Activated CD4-positive, alpha-beta memory T cell treated with anti-CD3 and anti-CD28 coated beads, Interleukin-2, amount 10 ng/mL, durations not matched to agents 7 days and 5 days (primary cell): ENCODE measurements at regions not wholly inside any gene's neighbourhood (a gene's known extent, or its start where the extent isn't known, plus 50 kb on each side); places are given as distances from the start of the nearest gene placed in this dataset.
"Not testable (repeated sequence)": the region's sequence is repeated elsewhere in the genome, so short reads cannot be mapped to it uniquely, and the experiment has no call there.

Source experiments
- CTCF ChIA-PET: fragments of 350-600 bp; sonication (Branson Sonifier 250); formaldehyde crosslinking; loops from one replicate; lab custom pipeline; 2021; ENCODE audit warnings: antibody characterized with exemption, inconsistent platforms; lab: Charles Lee
- POLR2A ChIA-PET: fragments of 350-600 bp; sonication (Branson Sonifier 250); formaldehyde crosslinking; loops from one replicate; lab custom pipeline; 2021; ENCODE audit warnings: antibody characterized with exemption; lab: Charles Lee
- DNase-seq: peaks from one replicate; pipeline ENCODE4 v3.0.0-alpha.2; 2020
- H3K27ac Mint-ChIP-seq: one replicate; pipeline ENCODE4 v1.8.0; 2021; ENCODE audit warnings: mild to moderate bottlenecking, mixed read lengths
- H3K27me3 Mint-ChIP-seq: one replicate; pipeline ENCODE4 v1.8.0; 2021; ENCODE audit warnings: mixed read lengths
- H3K36me3 Mint-ChIP-seq: one replicate; pipeline ENCODE4 v1.8.0; 2021; ENCODE audit warnings: low read depth, mixed read lengths
- H3K4me1 Mint-ChIP-seq: one replicate; pipeline ENCODE4 v1.8.0; 2021; ENCODE audit warnings: mixed read lengths
- H3K4me3 Mint-ChIP-seq: one replicate; pipeline ENCODE4 v1.8.0; 2021; ENCODE audit warnings: mild to moderate bottlenecking, mixed read lengths
- H3K9me3 Mint-ChIP-seq: one replicate; pipeline ENCODE4 v1.8.0; 2021; ENCODE audit warnings: mixed read lengths

DNA sequence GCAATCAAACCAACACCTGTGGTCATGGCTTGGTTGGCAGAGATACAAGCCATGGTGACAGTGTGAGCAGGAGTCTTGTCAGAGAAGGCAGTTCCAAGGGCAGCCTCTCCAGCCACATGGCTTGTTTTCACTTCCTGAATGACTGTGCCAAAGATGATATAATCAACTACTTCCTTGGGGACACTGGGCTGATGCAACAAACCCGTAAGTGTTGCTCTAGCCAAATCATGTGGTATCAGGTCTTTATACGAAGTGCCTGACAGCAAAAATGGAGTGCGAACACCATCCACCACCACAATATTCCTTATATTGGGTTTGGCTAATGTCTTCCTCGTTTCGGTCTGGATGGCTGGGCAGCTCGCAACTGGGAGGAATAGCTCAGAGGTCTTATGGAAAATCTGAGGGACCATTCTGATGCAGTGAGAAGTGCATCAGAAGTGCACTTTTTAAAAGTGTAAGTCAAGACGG is 922.0 kb downstream of the NLGN4X start:
- Mint-ChIP-seq H3K9me3 (no peaks in the 10 kb centered on the region), H3K36me3 (no peaks in the 10 kb centered on the region), H3K4me3 (no peak overlapping the region), H3K4me1 (no peaks in the 10 kb centered on the region), H3K27ac (no peak overlapping the region), H3K27me3 (no peaks in the 10 kb centered on the region)
- CTCF ChIA-PET = no interaction called here
- POLR2A ChIA-PET = no interaction called here
- DNase-seq = no peak

DNA sequence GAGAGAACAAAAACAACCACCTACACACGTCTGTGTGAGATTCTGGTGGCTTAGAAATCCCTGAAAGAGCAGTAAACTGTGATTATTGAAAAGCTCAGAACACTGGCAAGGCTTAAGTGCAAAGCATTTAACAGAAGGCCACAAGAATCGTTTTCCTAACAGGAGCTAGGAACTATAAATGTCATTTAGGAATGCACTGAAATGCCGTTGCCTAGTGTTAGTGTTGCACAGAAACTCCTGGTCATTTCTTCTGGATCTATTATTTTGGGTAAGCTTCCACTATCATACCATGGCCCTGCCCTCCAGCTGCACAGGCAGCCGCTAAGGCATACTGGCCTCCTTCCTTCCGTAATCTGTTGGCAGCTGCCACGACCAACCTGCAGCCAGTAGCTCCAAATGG is 923.2 kb downstream of the NLGN4X start:
- ChIA-PET POLR2A (no interaction called here), CTCF (no interaction called here)
- Mint-ChIP-seq H3K27ac (no peak overlapping the region), H3K27me3 (no peaks in the 10 kb centered on the region), H3K4me3 (no peak overlapping the region), H3K9me3 (no peaks in the 10 kb centered on the region), H3K36me3 (no peaks in the 10 kb centered on the region), H3K4me1 (no peaks in the 10 kb centered on the region)
- no peak for DNase-seq

DNA sequence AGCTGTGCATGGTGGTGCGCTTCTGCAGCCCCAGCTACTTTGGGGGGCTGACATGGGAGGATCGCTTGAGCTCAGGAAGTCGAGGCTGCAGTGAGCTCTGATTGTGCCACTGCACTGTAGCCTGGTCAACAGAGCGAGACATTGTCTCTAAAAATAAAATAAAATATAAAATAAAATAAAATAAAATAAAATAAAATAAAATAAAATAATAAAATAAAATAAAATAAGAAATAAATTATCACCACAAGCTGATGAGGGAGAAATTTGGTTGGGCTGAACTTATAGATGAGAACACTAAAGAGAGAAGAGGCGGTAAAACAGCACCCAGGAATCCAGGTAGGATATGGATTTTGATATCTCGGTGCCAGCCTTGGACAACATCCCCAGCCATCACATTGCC is 933.7 kb downstream of the NLGN4X start:
- Mint-ChIP-seq H3K36me3 (no peaks in the 10 kb centered on the region), H3K27me3 (no peaks in the 10 kb centered on the region), H3K4me1 (no peaks in the 10 kb centered on the region), H3K9me3 (no peaks in the 10 kb centered on the region), H3K4me3 (no peak overlapping the region), H3K27ac (no peak overlapping the region)
- ChIA-PET CTCF (no interaction called here), POLR2A (interaction anchor here (0.7 kb wide), 1 partner anchor 43 kb away, joined by 3 read pairs; no protein-coding TSS in a partner anchor)
- no peak for DNase-seq

DNA sequence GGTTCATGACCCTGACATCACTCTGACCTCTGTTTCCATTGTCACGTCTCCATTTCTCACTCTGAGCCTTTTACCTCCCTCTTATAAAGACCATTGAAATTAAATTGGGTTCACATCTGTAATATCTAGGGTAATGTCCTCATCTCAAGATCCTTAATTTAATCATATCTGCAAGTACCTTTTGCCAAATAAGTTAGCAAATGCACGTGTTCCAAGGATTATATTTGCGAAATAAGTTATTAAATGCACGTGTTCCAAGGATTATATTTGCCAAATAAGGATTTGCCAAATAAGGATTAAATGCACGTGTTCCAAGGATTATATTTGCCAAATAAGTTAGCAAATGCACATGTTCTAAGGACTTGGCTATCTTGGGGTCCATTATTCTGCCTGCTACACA is 938.0 kb downstream of the NLGN4X start:
- Mint-ChIP-seq H3K27me3 (no peaks in the 10 kb centered on the region), H3K4me1 (no peaks in the 10 kb centered on the region), H3K9me3 (peaks cover 8% of the 10 kb centered on the region), H3K36me3 (no peaks in the 10 kb centered on the region), H3K27ac (no peak overlapping the region), H3K4me3 (no peak overlapping the region)
- POLR2A ChIA-PET = no interaction called here
- CTCF ChIA-PET = no interaction called here
- no peak for DNase-seq

DNA sequence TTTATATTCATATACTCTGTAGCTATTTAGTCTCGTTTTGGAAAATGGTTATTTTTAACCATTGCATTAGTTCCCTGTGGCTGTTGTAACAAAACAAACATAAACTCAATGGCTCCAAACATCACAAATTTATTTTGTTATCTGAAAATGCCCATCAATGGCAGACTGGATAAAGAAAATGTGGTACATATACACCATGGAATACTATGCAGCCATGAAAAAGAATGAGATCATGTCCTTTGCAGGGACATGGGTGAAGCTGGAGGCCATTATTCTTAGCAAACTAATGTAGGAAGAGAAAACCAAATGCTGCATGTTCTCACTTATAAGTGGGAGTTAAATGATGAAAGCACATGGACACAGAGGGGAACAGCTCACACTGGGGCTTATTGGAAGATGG is 938.7 kb downstream of the NLGN4X start:
- H3K4me1 Mint-ChIP-seq, H3K36me3 Mint-ChIP-seq, H3K9me3 Mint-ChIP-seq, POLR2A ChIA-PET, H3K27ac Mint-ChIP-seq, H3K4me3 Mint-ChIP-seq, H3K27me3 Mint-ChIP-seq, CTCF ChIA-PET, DNase-seq: not testable (repeated sequence)

DNA sequence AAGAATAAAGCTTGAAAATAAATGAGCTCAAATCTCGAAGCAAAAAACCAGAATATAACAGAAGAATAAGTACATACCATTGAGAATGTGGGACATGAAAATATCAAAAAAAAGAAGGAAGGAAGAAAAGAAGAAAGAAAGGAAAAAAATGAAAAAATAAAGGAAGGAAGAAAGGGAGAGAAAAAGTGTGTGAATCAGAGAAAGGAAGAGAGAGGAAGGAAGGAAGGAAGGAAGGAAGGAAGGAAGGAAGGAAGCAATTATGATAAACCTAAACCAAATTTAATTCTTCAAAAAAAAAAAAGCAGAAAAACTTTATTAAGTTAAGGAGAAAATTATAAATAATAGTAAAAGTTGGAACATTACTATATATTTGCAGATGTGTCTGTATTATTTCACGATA is 949.8 kb downstream of the NLGN4X start:
- Mint-ChIP-seq H3K27me3 (no peaks in the 10 kb centered on the region), H3K27ac (no peak overlapping the region), H3K4me1 (no peaks in the 10 kb centered on the region), H3K36me3 (no peaks in the 10 kb centered on the region), H3K4me3 (no peak overlapping the region), H3K9me3 (peaks cover 3% of the 10 kb centered on the region)
- CTCF ChIA-PET = no interaction called here
- no peak for DNase-seq
- POLR2A ChIA-PET = no interaction called here

DNA sequence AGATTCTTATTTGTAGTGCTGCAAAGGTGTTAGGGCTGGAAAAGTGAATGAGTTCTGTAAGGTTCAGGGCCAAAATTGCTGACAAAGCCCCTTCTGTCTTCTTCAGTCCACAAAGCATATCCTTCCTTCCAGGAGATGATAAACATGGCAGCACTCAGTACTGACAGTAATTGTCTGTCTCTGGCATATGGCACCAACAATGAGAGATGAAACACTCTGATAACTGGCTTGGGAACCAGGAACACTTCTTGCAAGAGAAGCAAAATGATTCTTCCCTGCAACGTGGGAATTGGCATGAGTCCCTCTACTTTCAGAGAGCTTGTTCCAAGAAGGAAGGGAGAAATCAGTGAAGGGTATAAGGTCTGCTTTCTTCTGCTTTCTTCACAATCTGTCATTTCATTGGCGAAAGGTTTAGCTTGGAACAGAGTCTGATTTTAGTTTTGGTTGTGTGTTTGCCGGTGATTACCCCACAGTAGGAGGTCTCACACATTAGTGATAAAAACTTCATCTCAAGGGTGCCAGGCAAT is 963.3 kb downstream of the NLGN4X start:
- POLR2A ChIA-PET = no interaction called here
- CTCF ChIA-PET = no interaction called here
- no peaks in the 10 kb centered on the region for H3K27me3 Mint-ChIP-seq

DNA sequence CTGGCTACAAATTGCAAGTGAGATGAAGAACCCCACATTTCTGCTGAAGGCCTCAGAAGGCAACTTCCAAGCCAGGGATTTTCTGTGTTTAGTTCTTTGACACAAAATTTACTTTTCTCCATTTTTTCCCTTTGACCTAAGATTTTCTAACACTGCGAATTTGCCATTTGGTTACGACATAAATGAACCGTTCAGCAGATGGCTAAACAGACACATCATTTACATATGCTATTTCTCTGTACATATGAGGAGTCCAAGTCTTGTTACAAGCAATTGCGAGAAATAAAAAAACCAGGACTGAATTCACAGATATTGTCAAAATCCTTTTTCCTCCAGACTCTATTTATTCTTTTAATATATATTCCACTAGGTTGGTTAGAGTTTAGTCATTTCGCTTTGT is 978.6 kb downstream of the NLGN4X start:
- Mint-ChIP-seq H3K27ac (no peak overlapping the region), H3K27me3 (no peaks in the 10 kb centered on the region), H3K4me1 (no peaks in the 10 kb centered on the region), H3K36me3 (no peaks in the 10 kb centered on the region), H3K4me3 (no peak overlapping the region), H3K9me3 (no peaks in the 10 kb centered on the region)
- CTCF ChIA-PET = no interaction called here
- POLR2A ChIA-PET = no interaction called here
- no peak for DNase-seq

More for the DNA sequence above, 963.3 kb downstream of the NLGN4X start:
- H3K27ac Mint-ChIP-seq = no peak overlapping the region
- no peak overlapping the region for H3K4me3 Mint-ChIP-seq
- no peak for DNase-seq
- peaks cover 3% of the 10 kb centered on the region for H3K9me3 Mint-ChIP-seq
- H3K36me3 Mint-ChIP-seq = no peaks in the 10 kb centered on the region
- H3K4me1 Mint-ChIP-seq = no peaks in the 10 kb centered on the region

DNA sequence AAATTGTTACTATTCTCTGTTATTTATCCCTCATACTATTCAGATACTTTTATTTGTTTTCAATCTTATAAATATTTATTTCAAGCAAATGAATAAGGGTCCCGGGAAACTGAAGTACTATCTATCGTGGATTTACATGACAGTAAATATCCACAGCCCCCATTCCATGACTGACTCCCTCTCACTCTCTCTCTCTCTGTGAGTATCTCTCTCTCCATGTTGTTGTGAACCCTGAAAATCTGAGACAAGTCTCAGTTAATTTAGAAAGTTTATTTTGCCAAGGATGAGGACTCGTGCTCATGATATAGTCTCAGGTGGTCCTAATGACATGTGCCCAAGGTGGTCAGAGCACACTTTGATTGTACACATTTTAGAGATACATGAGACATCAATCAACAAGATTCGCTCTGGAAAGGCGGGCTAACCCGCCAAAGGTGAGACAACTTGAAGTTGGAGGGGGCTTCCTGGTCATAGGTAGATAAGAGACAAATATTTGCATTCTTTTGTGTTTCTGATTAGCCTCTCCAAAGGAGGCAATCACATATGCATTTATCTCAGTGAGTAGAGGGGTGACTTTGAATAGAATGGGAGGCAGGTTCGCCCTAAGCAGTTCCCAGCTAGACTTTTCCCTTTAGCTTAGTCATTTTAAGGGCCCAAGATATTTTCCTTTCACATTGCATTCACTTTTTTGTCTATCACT is 986.4 kb downstream of the NLGN4X start:
- no peaks in the 10 kb centered on the region for H3K27me3 Mint-ChIP-seq
- no peak for DNase-seq
- POLR2A ChIA-PET = no interaction called here

DNA sequence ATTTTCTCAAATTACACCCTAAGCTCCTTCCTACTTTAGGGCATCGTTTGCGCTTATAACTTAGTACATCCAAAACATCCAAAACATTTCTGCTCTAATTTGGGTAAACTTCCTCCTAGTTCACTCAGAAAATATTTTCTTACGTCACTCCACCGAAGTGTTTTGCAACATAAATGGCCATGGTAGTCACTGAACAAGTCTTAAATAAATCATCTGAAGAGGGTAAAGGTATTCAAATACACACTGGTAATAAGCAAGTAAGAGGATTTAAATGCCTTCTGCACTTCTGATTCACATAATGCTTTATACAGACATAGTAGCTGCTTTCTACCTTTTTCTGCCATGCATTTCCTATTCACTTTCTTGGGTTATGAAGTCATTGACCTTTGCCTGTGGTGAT is 991.9 kb downstream of the NLGN4X start:
- peaks cover 2% of the 10 kb centered on the region for H3K9me3 Mint-ChIP-seq
- H3K4me3 Mint-ChIP-seq = no peak overlapping the region
- POLR2A ChIA-PET = no interaction called here
- H3K27me3 Mint-ChIP-seq = no peaks in the 10 kb centered on the region
- no peak for DNase-seq
- CTCF ChIA-PET = interaction anchor here (0.5 kb wide), 1 partner anchor 182 kb away, joined by 3 read pairs; no protein-coding TSS in a partner anchor
- H3K27ac Mint-ChIP-seq = no peak overlapping the region
- no peaks in the 10 kb centered on the region for H3K36me3 Mint-ChIP-seq
- H3K4me1 Mint-ChIP-seq = no peaks in the 10 kb centered on the region

More for the DNA sequence above, 986.4 kb downstream of the NLGN4X start:
- Mint-ChIP-seq H3K36me3 (no peaks in the 10 kb centered on the region), H3K4me1 (no peaks in the 10 kb centered on the region), H3K27ac (no peak overlapping the region), H3K9me3 (peaks cover 2% of the 10 kb centered on the region), H3K4me3 (no peak overlapping the region)
- CTCF ChIA-PET = no interaction called here

DNA sequence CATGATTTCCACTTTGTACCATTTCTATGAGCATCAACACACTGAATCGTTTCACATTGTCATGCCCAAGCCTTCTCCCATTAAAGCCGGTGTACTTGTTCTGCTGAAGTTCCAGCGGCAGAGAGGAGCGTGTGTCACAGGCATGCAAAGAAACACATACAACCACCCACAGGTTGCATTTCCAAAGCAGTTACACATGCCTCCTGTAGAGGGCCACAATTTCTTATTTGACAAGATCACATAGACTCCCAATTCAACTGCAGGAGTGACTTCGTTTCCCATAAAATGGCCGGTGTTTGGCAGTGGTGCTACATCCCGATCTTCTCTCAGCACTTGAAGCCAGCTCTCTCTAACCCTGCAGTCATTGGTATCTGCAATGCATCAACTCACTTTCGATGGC is 992.6 kb downstream of the NLGN4X start:
- POLR2A ChIA-PET = no interaction called here
- no peaks in the 10 kb centered on the region for H3K36me3 Mint-ChIP-seq
- CTCF ChIA-PET = no interaction called here
- H3K27me3 Mint-ChIP-seq = no peaks in the 10 kb centered on the region
- DNase-seq = no peak
- H3K4me3 Mint-ChIP-seq = no peak overlapping the region
- H3K27ac Mint-ChIP-seq = no peak overlapping the region
- H3K9me3 Mint-ChIP-seq = peaks cover 6% of the 10 kb centered on the region
- no peaks in the 10 kb centered on the region for H3K4me1 Mint-ChIP-seq

DNA sequence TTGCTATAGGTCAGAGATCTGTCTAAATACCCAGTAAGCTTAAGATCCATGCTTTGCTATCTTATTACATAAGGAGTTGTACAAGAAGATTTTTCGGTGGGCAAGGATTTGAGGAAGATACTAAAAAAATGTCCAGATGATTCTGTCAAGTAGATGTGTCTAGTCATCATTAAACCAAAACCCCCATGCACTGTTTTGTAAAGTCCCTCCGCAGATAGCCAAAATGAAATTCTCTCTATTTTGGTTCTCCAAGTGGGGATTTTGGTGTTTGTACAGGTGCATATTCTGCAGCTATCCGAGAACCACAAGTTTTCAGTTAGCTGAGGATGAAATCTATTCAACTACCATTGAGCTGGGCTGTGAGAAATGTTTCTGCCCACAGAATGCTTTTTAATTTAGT is 994.8 kb downstream of the NLGN4X start:
- H3K4me1 Mint-ChIP-seq = no peaks in the 10 kb centered on the region
- DNase-seq = no peak
- H3K27ac Mint-ChIP-seq = no peak overlapping the region
- POLR2A ChIA-PET = no interaction called here
- CTCF ChIA-PET = no interaction called here
- H3K9me3 Mint-ChIP-seq = peaks cover 6% of the 10 kb centered on the region
- no peaks in the 10 kb centered on the region for H3K27me3 Mint-ChIP-seq
- no peak overlapping the region for H3K4me3 Mint-ChIP-seq
- no peaks in the 10 kb centered on the region for H3K36me3 Mint-ChIP-seq

DNA sequence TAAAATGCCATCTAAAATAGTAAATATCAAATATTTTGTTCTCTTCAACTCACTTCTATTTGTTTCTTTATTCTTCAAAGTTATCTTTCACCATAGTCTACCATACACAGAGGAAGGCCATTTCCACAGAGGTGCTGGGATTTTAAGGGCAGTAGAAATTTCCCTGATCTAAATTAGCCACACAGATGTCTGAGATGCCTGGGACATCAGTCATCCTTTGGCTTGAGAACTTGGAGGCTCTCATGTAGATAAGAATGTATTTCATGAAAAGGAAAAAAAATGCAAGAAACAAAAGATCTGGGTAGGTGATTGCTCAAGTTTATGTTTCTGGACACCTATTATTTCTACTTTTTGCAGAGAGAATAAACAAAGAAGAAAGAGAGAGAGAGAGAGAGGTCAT is 1008.2 kb downstream of the NLGN4X start:
- H3K9me3 Mint-ChIP-seq = peaks cover 8% of the 10 kb centered on the region
- H3K36me3 Mint-ChIP-seq = no peaks in the 10 kb centered on the region
- POLR2A ChIA-PET = no interaction called here
- H3K4me1 Mint-ChIP-seq = no peaks in the 10 kb centered on the region
- no peak overlapping the region for H3K27ac Mint-ChIP-seq
- H3K27me3 Mint-ChIP-seq = no peaks in the 10 kb centered on the region
- no peak overlapping the region for H3K4me3 Mint-ChIP-seq
- DNase-seq = no peak
- CTCF ChIA-PET = no interaction called here

DNA sequence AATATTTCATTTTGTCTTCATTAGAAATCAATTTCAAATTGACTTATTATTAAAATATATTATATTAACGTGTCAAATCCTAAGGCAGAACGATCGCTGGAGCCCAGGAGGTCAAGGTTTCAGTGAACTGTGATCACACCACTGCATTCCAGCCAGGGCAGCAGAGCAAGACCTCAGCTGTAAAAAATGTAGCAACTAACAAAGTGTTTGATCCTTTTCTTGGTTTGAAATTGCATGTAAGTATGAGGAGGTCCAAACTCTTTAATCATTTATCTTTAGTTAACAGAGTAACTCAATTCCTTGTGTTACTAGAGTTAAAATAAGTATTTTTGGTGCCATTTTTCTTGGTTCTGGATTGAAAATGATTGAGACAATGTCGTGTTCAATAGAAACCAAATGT is 1033.9 kb downstream of the NLGN4X start:
- H3K4me3 Mint-ChIP-seq = no peak overlapping the region
- H3K4me1 Mint-ChIP-seq = no peaks in the 10 kb centered on the region
- ChIA-PET POLR2A (no interaction called here), CTCF (no interaction called here)
- no peaks in the 10 kb centered on the region for H3K36me3 Mint-ChIP-seq
- no peaks in the 10 kb centered on the region for H3K9me3 Mint-ChIP-seq
- DNase-seq = no peak
- H3K27ac Mint-ChIP-seq = no peak overlapping the region
- no peaks in the 10 kb centered on the region for H3K27me3 Mint-ChIP-seq
